ENCODE measurements at regions not wholly inside any gene's neighbourhood (a gene's known extent, or its start where the extent isn't known, plus 50 kb on each side); places are given as distances from the start of the nearest gene placed in this dataset.

DNA sequence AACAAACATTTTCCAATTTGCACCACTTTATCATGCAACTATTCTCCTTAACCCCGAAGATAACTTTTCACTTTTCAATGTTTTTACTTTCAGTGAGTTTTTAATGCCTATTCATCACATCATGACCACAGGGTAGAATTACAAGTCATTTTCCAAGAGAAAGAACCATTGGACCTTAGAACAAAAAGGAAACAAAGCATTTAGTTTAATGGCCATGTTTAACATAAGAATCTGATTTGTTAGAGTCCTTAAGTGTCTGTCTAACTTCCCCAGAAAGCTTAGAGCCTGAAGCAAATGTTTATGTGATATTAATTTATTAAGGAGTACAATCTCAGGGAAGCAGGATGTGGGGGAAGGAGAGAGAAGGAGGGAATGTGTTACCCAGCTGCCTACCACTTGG lies 325.8 kb upstream of the RIOK2 start:
- TF ChIP-seq ZNF146 (tag by site-specific recombination; IDR thresholded peaks at IDR 0.05) = no peak
- no peak for TF ChIP-seq ZNF549 (tag by site-specific recombination; IDR thresholded peaks at IDR 0.05)
- TF ChIP-seq ZNF23 (tag by site-specific recombination; IDR thresholded peaks at IDR 0.05; ENCODE audit: borderline replicate concordance) = no peak
- TF ChIP-seq, protein P1, sequence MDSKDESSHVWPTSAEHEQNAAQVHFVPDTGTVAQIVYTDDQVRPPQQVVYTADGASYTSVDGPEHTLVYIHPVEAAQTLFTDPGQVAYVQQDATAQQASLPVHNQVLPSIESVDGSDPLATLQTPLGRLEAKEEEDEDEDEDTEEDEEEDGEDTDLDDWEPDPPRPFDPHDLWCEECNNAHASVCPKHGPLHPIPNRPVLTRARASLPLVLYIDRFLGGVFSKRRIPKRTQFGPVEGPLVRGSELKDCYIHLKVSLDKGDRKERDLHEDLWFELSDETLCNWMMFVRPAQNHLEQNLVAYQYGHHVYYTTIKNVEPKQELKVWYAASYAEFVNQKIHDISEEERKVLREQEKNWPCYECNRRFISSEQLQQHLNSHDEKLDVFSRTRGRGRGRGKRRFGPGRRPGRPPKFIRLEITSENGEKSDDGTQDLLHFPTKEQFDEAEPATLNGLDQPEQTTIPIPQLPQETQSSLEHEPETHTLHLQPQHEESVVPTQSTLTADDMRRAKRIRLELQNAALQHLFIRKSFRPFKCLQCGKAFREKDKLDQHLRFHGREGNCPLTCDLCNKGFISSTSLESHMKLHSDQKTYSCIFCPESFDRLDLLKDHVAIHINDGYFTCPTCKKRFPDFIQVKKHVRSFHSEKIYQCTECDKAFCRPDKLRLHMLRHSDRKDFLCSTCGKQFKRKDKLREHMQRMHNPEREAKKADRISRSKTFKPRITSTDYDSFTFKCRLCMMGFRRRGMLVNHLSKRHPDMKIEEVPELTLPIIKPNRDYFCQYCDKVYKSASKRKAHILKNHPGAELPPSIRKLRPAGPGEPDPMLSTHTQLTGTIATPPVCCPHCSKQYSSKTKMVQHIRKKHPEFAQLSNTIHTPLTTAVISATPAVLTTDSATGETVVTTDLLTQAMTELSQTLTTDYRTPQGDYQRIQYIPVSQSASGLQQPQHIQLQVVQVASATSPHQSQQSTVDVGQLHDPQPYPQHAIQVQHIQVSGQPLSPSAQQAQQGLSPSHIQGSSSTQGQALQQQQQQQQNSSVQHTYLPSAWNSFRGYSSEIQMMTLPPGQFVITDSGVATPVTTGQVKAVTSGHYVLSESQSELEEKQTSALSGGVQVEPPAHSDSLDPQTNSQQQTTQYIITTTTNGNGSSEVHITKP (tag by site-specific recombination; IDR thresholded peaks at IDR 0.05) = no peak
- TF ChIP-seq HOXA7 (CRISPR knock-in tag; IDR thresholded peaks at IDR 0.05; ENCODE audit: borderline replicate concordance) = no peak
- TF ChIP-seq, protein P2, sequence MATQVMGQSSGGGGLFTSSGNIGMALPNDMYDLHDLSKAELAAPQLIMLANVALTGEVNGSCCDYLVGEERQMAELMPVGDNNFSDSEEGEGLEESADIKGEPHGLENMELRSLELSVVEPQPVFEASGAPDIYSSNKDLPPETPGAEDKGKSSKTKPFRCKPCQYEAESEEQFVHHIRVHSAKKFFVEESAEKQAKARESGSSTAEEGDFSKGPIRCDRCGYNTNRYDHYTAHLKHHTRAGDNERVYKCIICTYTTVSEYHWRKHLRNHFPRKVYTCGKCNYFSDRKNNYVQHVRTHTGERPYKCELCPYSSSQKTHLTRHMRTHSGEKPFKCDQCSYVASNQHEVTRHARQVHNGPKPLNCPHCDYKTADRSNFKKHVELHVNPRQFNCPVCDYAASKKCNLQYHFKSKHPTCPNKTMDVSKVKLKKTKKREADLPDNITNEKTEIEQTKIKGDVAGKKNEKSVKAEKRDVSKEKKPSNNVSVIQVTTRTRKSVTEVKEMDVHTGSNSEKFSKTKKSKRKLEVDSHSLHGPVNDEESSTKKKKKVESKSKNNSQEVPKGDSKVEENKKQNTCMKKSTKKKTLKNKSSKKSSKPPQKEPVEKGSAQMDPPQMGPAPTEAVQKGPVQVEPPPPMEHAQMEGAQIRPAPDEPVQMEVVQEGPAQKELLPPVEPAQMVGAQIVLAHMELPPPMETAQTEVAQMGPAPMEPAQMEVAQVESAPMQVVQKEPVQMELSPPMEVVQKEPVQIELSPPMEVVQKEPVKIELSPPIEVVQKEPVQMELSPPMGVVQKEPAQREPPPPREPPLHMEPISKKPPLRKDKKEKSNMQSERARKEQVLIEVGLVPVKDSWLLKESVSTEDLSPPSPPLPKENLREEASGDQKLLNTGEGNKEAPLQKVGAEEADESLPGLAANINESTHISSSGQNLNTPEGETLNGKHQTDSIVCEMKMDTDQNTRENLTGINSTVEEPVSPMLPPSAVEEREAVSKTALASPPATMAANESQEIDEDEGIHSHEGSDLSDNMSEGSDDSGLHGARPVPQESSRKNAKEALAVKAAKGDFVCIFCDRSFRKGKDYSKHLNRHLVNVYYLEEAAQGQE (tag by site-specific recombination; IDR thresholded peaks at IDR 0.05) = no peak
- TF ChIP-seq, protein P3, sequence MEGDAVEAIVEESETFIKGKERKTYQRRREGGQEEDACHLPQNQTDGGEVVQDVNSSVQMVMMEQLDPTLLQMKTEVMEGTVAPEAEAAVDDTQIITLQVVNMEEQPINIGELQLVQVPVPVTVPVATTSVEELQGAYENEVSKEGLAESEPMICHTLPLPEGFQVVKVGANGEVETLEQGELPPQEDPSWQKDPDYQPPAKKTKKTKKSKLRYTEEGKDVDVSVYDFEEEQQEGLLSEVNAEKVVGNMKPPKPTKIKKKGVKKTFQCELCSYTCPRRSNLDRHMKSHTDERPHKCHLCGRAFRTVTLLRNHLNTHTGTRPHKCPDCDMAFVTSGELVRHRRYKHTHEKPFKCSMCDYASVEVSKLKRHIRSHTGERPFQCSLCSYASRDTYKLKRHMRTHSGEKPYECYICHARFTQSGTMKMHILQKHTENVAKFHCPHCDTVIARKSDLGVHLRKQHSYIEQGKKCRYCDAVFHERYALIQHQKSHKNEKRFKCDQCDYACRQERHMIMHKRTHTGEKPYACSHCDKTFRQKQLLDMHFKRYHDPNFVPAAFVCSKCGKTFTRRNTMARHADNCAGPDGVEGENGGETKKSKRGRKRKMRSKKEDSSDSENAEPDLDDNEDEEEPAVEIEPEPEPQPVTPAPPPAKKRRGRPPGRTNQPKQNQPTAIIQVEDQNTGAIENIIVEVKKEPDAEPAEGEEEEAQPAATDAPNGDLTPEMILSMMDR (tag by site-specific recombination; IDR thresholded peaks at IDR 0.05) = no peak
- TF ChIP-seq ZNF311 (tag by site-specific recombination; IDR thresholded peaks at IDR 0.05; ENCODE audit: borderline replicate concordance) = no peak
- TF ChIP-seq KLF10 (tag by site-specific recombination; IDR thresholded peaks at IDR 0.05) = no peak
- no peak for TF ChIP-seq TRIM28 (IDR thresholded peaks at IDR 0.05; ENCODE audit: borderline replicate concordance, low read length)
- TF ChIP-seq, protein P4, sequence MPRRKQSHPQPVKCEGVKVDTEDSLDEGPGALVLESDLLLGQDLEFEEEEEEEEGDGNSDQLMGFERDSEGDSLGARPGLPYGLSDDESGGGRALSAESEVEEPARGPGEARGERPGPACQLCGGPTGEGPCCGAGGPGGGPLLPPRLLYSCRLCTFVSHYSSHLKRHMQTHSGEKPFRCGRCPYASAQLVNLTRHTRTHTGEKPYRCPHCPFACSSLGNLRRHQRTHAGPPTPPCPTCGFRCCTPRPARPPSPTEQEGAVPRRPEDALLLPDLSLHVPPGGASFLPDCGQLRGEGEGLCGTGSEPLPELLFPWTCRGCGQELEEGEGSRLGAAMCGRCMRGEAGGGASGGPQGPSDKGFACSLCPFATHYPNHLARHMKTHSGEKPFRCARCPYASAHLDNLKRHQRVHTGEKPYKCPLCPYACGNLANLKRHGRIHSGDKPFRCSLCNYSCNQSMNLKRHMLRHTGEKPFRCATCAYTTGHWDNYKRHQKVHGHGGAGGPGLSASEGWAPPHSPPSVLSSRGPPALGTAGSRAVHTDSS (tag by site-specific recombination; IDR thresholded peaks at IDR 0.05) = no peak
- TF ChIP-seq ZNF830 (tag by site-specific recombination; IDR thresholded peaks at IDR 0.05; ENCODE audit: low read depth) = no peak
- no peak for TF ChIP-seq TCF7L2 (IDR thresholded peaks at IDR 0.05; ENCODE audit: borderline replicate concordance, low read depth, low read length)
- no peak for TF ChIP-seq ZNF350 (tag by site-specific recombination; IDR thresholded peaks at IDR 0.05)
